ENCODE measurements at regions not wholly inside any gene's neighbourhood (a gene's known extent, or its start where the extent isn't known, plus 50 kb on each side); places are given as distances from the start of the nearest gene placed in this dataset.
A peak's percentile ranks its signal among the peaks of the same experiment; 100 is the strongest.
"Not testable (repeated sequence)": the region's sequence is repeated elsewhere in the genome, so short reads cannot be mapped to it uniquely, and the experiment has no call there.

DNA sequence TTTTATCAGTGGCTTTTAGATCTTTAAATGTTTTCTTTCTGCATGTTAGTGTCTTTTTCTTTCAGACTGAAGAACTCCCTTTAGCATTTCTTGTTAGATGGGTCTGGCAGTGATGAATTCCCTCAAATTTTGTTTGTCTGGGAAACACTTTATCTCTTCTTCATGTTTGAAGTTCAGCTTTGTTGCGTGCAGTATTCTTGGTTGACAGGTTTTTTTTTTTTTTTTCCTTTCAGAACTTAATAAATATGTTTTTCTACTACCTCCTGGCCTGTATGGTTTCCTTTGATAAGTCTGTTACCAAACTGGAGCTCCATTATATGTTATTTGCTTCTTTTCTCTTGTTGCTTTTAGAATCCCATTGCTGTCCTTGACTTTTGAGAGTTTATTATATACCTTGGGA is 89.8 kb upstream of the ACKR3 start:
- DNase-seq (ENCODE audit: low read depth in 2 of 3, low spot score in 2 of 3): no peak

DNA sequence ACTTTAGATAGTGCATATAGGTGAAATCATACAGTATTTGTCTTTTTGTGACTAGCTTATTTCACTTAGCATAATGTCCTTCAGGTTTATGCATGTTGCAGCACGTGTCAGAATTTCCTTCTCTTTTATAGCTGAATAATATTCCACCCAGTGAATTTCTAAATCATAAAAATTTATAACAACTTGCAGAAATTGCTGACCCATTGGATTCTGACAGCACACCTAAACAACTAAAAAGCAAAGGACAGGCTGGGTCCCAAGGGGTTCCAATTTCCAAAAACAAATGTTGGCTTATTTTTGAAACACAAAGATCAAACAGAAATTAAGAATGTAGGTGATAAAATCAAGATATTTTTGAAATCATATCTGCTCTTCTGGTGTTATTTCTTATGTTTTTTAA is 86.5 kb upstream of the ACKR3 start:
- DNase-seq (ENCODE audit: low read depth in 2 of 3, low spot score in 2 of 3): no peak

DNA sequence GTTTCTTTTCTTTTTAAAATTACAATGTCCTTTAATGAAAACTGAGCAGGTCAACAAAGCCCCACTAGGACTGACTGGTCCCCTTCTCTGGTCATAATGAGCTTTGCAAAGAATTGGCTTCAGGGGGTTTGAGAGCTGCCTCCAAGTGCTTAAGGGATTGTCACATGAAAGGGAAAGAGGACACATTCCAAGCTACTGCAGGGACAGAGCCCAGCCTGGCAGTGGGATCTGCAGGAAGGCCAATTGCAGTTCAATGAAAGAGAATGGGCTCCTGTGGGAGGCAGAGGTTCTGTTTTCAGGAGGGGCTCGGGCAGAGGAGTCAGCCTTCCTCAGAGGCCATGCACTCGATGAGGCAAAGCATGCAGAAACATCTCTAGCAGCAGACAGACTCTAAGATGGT is 84.1 kb upstream of the ACKR3 start:
- DNase-seq (ENCODE audit: low read depth in 2 of 3, low spot score in 2 of 3): no peak

DNA sequence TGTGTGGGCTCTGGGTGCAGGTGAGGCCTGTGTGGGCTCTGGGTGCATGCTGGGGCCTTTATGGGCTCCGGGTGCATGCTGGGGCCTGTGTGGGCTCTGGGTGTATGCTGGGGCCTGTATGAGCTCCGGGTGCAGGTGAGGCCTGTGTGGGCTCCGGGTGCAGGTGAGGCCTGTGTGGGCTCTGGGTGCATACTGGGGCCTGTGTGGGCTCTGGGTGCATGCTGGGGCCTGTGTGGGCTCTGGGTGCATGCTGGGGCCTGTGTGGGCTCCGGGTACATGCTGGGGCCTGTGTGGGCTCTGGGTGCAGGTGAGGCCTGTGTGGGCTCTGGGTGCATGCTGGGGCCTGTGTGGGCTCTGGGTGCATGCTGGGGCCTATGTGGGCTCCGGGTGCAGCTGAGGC is 80.5 kb upstream of the ACKR3 start:
- DNase-seq (ENCODE audit: low read depth in 2 of 3, low spot score in 2 of 3): not testable (repeated sequence)

DNA sequence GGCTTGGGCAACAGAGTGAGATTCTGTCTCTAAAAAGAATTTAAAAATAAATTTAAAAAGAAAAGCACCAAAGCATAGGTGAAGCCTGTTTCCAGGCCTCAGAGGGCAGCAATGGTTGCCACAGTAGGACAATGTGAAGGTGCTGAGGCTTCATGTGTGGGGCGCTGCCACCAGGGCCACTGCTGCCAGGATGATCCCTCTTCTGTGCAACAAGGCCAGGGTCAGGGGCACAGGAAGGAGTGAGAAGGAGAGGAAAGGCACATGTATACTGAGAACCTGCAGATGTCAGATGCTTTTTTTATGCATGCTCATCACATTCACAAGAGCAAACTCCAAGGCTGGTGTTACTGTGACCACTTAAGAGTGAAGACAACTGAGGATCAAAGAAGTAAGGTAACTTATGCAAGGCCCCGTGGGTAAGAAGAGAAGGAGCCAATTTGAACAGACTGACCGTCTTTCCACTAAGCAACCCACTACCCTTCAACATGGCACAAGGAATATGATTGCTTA is 79.7 kb upstream of the ACKR3 start:
- DNase-seq (ENCODE audit: low read depth in 2 of 3, low spot score in 2 of 3): no peak

DNA sequence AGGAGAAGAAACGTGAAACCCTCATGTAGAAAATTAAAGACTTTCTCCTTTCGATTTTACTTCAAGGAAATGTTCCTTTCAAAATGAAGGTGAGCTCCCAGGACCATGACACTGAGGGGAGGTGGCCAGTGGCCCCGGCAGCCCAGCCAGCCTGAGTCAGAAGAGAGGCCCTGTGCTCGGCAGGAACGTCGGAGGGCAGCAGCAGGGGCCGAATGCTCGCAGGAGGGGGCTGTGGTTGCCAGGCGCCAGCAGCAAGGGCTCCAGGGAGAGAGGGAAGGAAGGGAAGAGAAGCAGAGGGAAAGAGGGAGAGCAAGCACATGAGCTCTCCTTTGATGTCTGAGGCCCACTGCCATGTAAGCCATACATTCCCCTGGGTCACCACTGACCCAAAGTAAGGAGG is 73.3 kb upstream of the ACKR3 start:
- no peak for DNase-seq (ENCODE audit: low read depth in 2 of 3, low spot score in 2 of 3)

DNA sequence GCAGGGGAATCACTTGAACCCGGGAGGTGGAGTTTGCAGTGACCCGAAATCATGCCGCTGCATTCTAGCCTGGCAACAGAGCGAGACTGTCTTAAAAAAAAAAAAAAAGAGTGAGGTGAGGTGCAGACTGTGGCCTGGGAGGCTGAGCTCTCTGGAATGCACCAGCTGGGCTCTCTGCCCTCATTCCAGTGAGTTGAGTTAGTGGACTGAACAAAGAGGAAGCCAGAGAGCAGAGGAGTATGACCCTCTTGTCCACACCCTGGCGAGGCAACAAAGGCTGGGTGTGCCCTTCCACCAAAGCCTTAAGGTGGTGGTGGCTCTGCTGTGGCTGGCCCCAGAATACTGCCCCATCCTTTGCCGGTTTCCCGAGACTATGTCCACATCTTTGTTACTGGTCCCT is 71.3 kb upstream of the ACKR3 start:
- DNase-seq (ENCODE audit: low read depth in 2 of 3, low spot score in 2 of 3): no peak

DNA sequence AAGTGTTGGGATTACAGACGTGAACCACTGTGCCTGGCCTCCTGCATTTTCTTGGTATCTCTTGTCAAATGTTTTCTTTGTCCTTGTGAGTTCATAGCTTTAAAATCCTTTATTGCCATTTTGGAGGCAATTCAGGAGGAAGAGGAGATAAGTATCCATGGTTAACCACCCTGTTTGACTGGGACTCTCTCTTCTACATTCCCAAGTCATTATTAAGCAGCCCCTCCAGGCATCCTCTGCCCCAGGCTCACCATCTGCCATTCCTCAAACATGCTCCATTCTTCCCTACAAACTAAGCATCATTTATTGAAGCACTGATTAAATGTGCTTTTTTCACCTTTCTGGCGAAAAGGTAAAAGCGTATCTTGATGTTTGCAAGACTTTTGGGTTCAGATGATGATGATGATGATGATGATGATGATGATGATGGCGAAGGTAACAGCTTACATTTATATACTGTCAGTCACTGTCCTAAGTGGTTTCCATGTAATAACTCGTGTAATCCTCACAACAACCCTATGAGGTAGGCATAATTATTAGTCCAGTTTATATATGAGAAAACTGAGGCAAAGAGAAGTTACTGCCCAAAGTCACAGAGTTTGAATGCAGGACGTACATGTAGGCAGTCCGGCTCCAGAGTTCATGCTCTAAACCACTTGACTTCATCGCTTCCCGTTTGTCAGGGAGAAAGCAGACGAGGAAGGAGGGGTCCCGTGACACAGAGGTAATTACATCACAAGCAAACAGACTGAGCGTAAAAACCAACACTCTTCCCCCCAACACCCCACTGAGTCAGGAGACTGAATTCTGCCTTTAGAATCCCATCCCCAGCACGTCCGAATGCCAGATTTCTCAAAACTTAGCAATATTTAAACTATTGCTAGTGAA is 69.7 kb upstream of the ACKR3 start:
- DNase-seq (ENCODE audit: low read depth in 2 of 3, low spot score in 2 of 3): peak in 2 of 3 donors; percentile 47 to 64

DNA sequence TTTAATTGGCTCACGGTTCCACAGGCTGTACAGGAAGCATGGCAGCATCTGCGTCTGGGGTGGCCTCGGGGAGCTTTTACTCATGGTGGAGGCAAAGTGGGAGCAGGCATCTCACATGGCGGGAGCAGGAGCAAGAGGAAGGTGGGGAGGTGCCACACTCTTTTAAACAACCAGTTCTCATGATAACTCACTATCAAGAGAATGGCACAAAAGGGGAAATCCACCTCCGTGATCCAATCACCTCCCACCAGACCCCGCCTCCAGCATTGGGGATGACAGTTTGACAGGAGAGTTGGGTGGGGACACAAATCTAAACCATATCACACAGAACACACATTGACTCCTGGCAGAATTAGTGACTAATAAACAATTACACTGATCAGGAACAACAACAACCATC is 68.6 kb upstream of the ACKR3 start:
- no peak for DNase-seq (ENCODE audit: low read depth in 2 of 3, low spot score in 2 of 3)

DNA sequence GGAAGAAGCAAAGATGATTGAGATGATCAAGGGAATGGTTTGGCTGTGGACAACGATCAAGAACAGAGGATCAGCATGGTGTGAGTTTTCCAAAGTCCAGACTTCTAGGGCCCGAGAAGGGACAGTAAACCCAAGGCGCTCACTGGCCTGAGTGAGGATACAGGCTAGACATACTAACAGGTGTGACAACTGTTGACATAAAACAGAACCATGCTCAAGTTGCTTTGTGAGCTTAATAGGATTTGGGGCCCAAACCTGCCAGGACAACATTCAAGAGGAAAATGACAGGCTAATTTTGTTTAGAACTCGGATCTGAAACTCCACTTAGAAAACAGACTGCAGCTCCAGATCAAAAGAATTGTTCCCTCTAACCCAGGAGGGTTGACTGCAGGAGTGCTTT is 68.1 kb upstream of the ACKR3 start:
- no peak for DNase-seq (ENCODE audit: low read depth in 2 of 3, low spot score in 2 of 3)

DNA sequence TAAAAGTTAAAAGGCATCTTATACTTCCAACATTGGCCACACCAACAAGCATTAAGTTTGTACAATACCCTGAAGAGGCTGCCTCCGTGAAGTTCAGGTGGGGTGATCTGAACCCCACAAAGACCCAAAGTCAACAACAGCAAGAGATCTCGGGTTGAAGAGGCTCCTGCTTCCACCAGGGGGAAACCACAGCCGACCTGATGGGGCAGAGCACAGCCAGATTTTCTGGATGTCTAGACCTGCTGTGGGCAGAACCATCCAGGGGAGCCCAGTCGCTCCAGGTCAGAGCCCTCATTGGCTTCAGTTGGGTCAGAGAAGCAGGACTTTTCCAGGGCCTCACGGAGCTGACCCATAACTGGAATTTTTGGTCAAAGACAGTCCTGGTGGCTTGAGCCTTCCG is 66.5 kb upstream of the ACKR3 start:
- DNase-seq (ENCODE audit: low read depth in 2 of 3, low spot score in 2 of 3): peak in 1 of 3 donors; percentile 37

DNA sequence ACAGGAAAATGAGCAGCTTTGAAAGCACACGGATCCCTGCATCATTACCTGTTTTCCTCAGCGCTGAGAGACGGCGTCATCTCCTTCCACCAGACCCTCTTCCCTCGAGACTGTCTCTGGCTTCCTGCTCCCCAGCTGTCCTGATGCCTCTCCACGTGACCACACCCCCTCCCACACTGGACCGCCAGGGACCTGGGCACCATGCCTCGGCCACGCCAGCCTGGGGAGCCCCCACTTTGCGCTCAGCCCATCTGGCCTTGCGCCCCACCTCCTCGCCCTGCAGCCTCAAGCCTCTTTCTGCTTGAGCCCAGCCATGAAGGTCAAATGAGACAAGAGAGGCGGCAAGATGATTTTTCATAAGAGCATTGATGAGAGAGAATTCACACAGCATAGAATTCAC is 66.0 kb upstream of the ACKR3 start:
- DNase-seq (ENCODE audit: low read depth in 2 of 3, low spot score in 2 of 3): no peak

DNA sequence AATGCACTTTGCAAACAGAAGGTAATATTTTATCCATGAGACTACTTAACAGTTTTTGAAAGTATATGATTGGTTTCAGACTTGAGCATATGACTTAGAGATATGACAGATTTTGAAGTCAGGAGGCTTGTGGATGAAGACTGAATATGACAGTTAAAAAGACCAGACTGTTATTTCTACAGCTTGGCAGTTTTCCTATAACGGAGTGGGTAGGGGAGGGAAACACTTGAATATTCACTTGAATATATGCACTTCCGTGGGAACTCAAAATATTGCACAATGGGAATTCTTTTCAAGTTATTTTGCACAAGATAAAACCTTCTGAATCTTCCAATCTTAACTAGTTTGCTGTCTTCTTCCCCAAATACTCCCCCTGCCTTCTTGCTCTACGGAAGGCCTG is 64.6 kb upstream of the ACKR3 start:
- no peak for DNase-seq (ENCODE audit: low read depth in 2 of 3, low spot score in 2 of 3)

DNA sequence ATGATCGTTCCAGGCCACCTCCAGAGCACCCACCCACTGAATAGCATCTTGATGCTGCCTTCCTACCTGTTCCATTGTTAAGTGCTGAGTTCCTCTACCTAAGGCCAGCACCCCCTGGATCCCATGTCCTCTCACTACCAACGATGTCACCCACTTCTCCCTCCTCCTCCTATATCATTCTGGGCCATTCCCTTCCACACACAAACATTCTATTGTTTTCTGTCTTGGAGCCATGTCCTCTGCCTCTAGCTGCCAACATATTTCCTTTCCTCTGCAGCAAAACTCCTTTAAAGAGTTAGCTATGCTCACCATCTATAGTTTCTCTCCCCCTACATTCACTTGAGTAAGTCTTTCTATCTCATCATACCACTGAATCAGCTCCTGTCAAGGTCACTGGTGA is 64.0 kb upstream of the ACKR3 start:
- no peak for DNase-seq (ENCODE audit: low read depth in 2 of 3, low spot score in 2 of 3)

DNA sequence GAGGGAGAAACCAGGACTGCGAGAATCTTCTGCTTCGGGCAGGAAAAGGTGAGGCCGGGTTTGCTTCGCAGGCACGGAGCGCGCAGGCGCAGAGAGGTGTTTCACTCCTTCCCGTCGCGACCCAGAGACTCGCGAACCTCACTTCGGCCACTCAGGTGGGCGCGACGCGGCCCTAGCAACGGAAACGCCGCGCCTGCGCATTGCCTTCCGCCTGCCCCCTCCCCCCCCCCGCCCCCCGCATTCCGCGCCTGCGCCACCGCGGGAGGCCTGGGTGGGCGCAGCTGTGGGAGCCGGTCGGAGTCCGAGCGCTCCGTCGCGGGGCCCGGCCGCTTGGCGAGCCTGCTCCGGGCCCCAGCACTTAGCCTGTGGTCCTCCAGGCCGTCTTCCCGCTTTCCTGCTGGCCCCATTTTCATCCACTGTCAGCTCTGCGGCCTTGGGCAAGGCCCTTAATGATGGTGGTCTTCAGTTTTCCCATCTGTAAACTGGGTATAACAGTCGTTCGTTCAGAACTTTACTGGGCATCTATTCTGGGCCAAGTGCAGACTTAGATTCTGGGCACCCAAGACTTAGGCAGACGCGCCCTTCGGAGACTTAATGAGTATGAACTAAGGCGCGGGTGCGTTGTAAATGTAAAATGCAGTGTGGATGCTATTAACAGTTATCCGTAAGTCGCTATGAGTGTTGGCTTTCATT is 62.1 kb upstream of the ACKR3 start:
- peak in 2 of 3 donors; percentile 66 to 79 for DNase-seq (ENCODE audit: low read depth in 2 of 3, low spot score in 2 of 3)

DNA sequence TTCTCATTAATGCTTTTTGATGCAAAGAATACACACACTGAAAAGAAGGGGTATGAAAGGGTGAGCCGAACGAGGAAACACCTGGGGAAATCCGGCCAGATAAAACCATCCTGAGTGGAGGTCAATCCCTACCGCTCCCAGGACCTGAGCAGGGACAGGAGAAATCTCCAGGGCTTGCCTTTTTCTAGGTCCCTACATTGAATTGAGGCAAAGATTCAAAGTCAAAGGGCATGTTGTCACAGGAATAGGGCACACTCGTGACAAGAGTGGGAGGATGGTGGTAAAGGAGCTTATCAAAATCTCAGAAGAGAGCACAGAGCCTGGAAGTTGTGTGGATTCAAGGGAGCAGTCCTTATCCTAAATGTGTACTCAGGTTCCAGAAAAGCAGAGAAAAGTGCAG is 61.2 kb upstream of the ACKR3 start:
- no peak for DNase-seq (ENCODE audit: low read depth in 2 of 3, low spot score in 2 of 3)

DNA sequence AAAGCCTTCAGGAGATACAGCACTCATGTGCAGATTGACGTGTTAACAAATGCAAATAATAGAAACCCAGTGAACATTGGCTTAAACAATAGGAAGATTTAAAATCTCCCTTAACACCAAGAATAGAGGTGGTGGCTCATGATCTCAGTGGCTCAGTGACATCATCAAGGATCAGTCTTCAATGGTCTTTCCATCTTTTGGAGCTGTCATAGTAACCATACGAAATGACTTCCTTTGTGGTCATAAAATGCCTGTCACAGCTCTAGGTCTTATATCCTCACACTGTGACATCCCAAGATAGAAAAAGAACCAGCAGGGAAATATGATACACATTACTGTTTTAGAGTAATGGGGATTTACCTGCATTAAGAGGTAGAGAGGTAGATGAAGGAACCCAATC is 59.6 kb upstream of the ACKR3 start:
- DNase-seq (ENCODE audit: low read depth in 2 of 3, low spot score in 2 of 3): peak in 1 of 3 donors; percentile 55

DNA sequence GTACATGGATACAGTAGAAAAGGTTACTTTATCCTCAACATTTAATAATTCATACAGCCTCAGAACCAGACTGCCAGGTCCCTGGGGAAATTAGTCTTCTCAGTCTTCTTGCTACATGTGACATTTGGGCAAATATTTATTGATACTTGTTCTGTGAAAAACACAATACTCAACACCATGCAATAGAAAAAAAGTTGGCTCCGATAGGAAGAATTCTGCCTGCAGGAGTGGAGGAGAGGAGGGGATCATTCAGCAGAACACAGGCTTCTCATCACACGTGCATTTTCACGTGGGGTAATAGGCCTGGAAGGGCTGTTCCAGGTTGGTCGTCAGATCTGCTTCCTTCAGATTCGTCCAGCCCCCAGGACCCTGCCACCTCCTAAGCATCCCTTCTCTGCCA is 58.4 kb upstream of the ACKR3 start:
- no peak for DNase-seq (ENCODE audit: low read depth in 2 of 3, low spot score in 2 of 3)

DNA sequence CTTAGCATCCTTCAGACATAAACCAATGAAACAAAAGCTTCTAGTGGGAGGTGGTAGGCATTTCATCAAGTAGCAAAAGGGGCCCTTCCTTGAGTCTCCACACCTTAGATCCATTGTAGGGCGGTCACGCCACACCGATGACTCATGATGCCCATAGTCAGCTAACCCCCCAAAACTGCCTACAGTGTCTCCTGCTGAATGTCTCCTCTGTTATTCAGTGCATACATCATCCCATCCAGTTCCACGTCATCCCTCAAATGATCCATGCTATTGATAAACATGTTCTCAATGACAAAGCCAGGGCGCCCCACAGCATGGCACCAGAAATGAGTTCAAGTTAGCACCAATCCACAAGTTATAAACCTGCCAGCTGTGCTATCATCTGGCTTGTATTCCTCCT is 57.4 kb upstream of the ACKR3 start:
- DNase-seq (ENCODE audit: low read depth in 2 of 3, low spot score in 2 of 3): no peak

DNA sequence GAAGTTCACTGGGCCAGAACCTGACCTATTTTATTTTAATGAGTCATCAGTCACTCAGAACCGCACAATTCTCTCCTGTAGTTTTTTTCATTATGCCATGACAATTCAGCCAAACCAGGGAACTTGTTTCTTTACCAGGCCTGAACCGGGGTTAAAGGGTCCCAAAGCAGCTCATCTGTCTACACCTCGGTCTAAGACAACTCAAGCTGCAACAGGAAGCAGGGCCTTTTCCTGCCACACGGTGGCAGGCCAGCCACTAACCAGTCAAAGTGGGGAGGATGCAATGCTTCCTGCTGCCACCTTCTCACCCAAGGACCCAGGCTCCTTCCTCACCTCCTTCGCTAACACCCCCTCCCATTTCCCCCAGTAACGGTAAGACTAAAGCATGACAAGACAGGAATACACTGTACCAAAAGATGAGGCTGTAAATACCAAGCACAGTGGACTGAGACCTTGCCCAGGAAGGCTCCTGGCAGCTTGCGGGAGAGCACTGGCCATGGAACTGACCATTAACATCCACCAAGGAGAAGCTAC is 56.7 kb upstream of the ACKR3 start:
- peak in 2 of 3 donors; percentile 59 to 79 for DNase-seq (ENCODE audit: low read depth in 2 of 3, low spot score in 2 of 3)

DNA sequence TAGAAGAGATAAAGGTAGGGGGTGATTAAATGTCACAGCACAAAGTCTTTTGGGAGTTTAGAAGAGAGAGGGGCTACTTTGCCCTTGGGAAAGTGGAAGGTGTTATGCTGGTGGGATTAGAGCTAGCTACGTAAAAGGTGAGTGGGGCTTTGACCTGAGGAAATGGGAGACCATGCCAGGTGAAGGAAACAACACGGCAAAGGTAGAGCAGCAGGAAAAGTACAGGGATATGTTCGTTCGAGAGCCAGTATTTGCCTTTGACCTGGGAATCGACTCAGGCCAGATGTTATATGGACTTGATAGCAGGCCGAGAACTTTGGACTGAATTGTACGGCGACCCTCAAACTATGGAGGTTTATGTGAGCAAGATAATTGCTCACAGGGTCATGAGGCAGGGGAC is 55.7 kb upstream of the ACKR3 start:
- no peak for DNase-seq (ENCODE audit: low read depth in 2 of 3, low spot score in 2 of 3)

DNA sequence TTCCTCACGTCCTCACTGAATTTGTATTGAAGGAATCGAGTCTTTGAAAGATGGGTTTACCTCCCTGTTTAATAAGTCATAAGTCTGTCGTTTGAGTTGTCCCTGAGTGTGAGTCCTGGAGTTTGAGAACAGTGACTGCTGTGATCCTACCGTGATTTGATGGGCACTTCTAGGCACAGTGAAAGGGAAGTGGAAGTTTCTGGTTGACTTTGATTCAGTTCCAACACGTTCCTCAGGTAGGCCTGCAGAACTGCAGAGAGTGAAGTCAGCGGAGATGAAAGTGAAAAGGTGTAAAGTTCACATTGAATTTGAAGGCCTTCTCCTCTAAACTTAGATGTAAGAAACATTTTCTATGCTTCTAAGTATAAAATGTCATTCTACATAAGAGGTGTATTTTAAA is 52.9 kb upstream of the ACKR3 start:
- no peak for DNase-seq (ENCODE audit: low read depth in 2 of 3, low spot score in 2 of 3)
